ENCODE measurements at regions not wholly inside any gene's neighbourhood (a gene's known extent, or its start where the extent isn't known, plus 50 kb on each side); places are given as distances from the start of the nearest gene placed in this dataset.
"Not testable (repeated sequence)": the region's sequence is repeated elsewhere in the genome, so short reads cannot be mapped to it uniquely, and the experiment has no call there.

DNA sequence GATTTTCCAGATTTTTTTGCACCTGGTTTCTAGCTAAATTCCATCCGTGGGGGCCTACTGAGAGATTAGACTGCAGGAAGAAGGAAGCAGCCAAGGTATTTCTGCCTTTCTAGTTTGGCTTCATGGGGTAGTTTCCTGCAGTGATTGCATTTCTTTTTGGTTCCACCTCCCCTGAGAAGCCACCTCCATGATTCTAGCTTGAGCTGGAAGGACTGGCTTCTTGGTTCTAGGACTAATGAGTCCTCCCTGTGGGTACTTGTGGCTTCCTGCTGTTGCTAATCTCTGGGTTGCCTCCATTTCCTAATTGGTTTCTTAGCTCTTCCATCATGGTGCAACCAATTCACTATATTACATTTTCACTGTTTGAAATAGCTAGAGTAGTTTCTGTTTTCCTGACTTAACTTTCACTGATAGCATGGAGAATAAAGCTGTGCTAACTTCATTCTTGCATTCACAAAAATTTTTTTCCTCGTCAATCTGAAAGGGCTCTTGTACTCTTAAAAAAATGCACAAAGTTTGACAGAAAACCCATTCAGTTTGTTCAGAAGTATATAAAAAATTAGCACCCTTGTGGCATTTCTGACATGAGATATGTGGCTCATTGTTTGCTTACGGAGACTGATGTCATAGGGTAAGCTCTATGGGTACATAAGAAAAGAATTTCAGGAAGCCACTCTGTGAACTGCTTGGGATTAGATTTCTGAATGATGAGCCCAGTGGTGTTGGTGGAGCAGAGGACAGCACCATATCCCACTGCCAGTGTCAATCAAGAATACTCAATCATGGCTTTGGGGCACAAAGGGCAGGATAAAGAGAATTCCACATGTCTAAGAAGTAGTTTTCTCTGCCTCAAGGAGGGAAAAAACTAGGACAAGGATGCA lies 242.8 kb upstream of the RBMS1 start:
- no peak for TF ChIP-seq JUND (IDR thresholded peaks at IDR 0.05; ENCODE audit: low read depth)
- DNase-seq (ENCODE audit: low read depth in 1 of 2, low spot score in 1 of 2) = no peak
- in situ Hi-C loops (cut with HindIII; ENCODE audit: low pct_unique_long_range_greater_than_20kb, low sequenced_read_pairs) = no loop called here

DNA sequence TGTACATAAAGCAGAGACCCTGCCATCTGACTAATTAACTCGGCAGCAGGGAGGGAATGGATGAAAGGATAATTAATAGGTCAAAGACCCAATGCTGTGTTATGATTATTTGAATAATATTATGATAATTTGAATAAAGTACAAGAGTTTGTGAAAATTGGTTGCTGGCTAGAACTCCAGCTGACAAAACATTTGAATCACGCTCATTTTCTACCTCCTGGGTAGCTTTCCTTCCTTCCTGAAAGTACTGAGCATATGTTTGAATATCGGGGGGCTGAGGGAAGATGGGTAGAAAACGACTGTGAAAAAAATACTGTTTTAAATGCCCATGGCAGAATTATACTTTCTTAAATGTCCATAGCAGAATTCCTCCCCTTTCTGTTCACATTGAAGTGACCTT lies 243.6 kb upstream of the RBMS1 start:
- no peak for TF ChIP-seq JUND (IDR thresholded peaks at IDR 0.05; ENCODE audit: low read depth)
- in situ Hi-C loops (cut with HindIII; ENCODE audit: low pct_unique_long_range_greater_than_20kb, low sequenced_read_pairs) = no loop called here
- no peak for DNase-seq (ENCODE audit: low read depth in 1 of 2, low spot score in 1 of 2)

DNA sequence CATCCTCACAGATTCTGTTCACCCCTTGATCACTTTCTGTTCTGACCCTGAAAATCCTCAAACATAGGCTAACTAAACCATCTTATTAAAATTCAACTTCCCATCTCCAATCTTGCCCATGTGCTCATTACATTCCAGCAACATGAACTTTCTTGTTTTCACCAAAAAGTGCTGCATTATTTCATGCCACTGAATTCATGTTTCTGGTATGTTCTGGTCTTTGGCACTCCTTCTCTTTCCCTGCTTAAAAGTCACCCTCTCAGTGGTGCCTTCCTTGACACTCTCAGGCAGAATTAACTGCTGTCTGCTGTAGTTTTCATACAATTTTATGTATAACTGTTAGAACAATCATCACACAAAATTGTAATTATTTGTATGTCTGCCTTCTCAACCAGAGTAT lies 247.7 kb upstream of the RBMS1 start:
- no peak for DNase-seq (ENCODE audit: low read depth in 1 of 2, low spot score in 1 of 2)
- in situ Hi-C loops (cut with HindIII; ENCODE audit: low pct_unique_long_range_greater_than_20kb, low sequenced_read_pairs) = no loop called here
- no peak for TF ChIP-seq JUND (IDR thresholded peaks at IDR 0.05; ENCODE audit: low read depth)

DNA sequence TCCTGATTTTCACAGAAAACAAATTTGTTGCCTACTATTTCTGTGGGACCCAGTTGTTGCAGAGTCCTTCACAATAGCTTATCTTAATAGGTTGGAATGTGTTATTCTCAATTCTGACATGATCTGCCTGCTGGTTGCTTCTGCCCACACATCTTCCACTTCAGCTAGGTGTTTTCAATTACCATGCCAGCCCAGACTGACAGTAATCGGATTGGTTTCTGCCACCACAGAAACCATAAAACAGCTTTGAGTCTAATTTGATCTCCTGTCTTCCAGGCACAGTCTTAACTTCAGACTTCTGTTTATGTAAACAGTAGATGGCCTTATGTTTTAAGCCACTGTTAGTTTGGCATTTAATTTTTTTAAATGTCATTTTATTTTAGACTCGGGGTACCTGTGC lies 248.2 kb upstream of the RBMS1 start:
- TF ChIP-seq JUND (IDR thresholded peaks at IDR 0.05; ENCODE audit: low read depth) = no peak
- in situ Hi-C loops (cut with HindIII; ENCODE audit: low pct_unique_long_range_greater_than_20kb, low sequenced_read_pairs) = no loop called here
- no peak for DNase-seq (ENCODE audit: low read depth in 1 of 2, low spot score in 1 of 2)

DNA sequence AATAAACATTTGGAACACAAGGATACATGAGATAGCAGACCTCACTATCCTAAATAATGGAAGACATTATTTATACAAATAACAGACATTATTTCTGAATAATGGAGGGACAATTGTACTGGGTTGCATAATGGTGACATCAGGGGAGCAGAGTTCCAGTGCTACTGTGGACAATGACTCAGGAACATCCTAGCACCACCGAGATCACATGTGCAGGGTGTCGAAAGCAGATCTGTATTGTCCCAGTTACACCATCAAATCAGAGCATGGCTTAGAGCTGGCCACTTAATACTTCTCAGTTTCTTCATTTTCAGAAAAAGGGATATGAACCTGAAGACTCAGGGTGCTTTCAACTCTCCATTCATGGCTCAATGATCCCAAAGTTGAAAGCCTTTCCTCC lies 249.1 kb upstream of the RBMS1 start:
- no peak for TF ChIP-seq JUND (IDR thresholded peaks at IDR 0.05; ENCODE audit: low read depth)
- no peak for DNase-seq (ENCODE audit: low read depth in 1 of 2, low spot score in 1 of 2)
- in situ Hi-C loops (cut with HindIII; ENCODE audit: low pct_unique_long_range_greater_than_20kb, low sequenced_read_pairs) = no loop called here

DNA sequence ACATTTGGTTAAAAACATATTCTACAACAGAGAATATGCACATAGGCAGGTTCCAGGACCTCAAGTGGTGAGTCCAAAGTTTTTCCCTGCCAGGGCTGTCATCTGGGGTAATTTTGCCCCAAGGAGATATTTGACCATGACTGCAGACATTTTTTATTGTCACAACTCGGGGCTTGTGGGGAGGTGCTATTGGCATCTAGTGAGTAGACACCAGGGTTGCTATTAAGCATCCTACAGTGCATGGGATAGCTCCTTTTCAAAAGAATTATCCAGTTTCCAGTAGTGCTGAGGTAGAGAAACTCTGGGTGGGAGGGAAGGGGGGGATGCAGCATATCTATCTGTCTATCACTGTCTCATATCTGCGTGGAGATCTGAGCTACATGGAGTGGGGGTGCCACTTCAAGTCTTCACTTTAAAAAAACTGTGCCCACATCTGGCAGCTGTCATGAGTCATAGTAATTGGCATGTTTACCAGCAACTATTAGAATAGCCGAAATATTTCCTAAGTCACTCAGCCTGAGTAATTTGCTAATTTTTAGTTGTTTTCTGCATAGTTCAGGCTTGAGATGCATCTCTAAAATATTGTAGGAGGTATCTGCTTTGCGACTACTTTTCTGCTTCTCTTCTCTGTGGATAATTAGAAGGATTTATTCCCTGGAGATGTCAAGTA lies 254.0 kb upstream of the RBMS1 start:
- no peak for TF ChIP-seq JUND (IDR thresholded peaks at IDR 0.05; ENCODE audit: low read depth)
- in situ Hi-C loops (cut with HindIII; ENCODE audit: low pct_unique_long_range_greater_than_20kb, low sequenced_read_pairs) = no loop called here
- no peak for DNase-seq (ENCODE audit: low read depth in 1 of 2, low spot score in 1 of 2)

DNA sequence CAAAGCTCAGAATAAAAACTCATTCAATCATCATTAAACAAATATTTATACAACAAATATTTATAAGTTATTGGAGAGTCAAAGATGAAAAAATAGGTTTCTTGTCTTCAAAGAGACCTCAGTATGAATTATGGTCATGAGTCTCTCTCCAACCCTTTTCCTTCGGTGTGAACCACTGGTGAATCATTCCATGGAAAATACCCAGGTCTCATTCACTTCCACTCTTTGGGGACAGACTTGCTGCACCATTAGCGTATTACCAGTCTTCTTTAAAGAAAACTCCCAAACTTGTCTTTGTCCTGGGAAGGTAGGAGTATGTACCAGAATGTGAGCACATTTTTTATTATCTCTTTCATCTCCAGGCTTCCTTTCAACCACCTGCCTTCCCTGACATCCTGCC lies 257.4 kb upstream of the RBMS1 start:
- no peak for DNase-seq (ENCODE audit: low read depth in 1 of 2, low spot score in 1 of 2)
- TF ChIP-seq JUND (IDR thresholded peaks at IDR 0.05; ENCODE audit: low read depth) = no peak
- in situ Hi-C loops (cut with HindIII; ENCODE audit: low pct_unique_long_range_greater_than_20kb, low sequenced_read_pairs) = no loop called here

DNA sequence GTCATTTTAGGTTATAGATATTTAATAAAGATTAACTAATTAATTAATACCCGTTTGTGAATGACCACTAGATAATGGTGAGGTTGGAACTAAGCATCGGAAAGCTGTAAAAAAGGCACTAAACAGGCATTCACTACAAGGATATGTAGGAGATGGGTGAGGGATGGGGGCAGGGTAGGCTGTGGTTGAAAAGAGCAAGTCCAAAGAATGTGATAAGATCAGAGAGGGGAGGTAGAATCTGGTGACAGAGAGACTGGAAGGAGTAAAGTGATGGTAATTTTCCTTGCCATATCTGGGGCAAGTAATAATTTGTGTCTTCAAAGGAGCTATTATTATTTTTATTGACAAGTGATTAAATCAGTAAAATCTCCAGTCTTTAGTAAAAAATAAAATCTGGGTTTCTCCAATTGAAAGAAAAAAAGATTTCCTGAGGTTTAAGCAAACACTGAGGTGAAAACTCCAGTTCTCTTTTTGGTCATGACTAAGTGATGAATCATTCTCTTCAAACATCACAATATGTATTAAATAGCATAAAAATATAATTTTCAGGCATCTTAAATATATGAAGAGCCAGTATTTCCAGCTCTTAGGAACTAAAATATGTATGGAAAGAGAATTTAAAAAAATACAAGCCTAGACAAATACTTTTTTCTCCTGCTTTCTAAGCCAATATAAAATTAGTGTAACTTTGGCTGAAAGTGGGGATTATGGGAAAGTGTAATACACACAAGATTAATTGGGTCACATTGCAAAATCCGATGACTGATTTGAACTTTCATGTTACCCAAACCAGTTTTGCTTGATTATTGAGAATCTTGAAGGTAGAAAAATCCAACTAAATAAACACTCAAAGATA lies 259.1 kb upstream of the RBMS1 start:
- in situ Hi-C loops (cut with HindIII; ENCODE audit: low pct_unique_long_range_greater_than_20kb, low sequenced_read_pairs) = no loop called here
- DNase-seq (ENCODE audit: low read depth in 1 of 2, low spot score in 1 of 2) = no peak
- TF ChIP-seq JUND (IDR thresholded peaks at IDR 0.05; ENCODE audit: low read depth) = no peak

DNA sequence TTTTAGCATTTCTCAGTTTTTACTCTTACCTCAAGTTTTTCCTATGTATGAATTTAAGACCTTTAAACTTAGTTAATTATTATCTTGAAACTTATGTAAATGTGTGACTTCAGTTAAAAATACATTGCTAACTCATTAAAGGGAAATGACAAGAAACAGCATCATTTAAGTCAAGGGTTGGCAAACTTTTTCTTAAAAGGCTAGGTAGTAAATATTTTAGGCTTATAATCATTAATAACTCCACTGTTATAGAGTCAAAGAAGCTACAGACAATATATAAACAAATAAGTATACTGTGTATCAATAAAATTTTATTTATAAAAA lies 259.7 kb upstream of the RBMS1 start:
- in situ Hi-C loops (cut with HindIII; ENCODE audit: low pct_unique_long_range_greater_than_20kb, low sequenced_read_pairs) = no loop called here
- DNase-seq (ENCODE audit: low read depth in 1 of 2, low spot score in 1 of 2) = no peak
- TF ChIP-seq JUND (IDR thresholded peaks at IDR 0.05; ENCODE audit: low read depth) = no peak

DNA sequence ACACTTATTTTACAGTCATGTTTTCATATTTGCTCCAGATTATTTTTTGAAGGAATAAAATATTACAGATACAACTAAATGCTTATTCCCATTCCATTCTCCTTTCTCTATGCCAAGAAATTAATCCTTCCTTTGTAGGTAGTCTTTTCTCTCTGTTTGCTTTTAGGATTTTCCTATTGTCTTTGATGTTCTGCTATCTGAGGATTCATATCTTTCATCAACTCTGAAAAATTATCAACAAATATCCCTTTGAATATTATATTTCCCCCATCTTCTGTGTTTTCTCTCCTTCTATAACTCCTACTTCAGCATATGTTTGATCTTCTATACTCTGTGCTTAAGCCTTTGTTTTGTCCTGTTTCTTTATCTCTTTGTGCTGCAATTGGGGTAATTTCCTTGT lies 260.4 kb upstream of the RBMS1 start:
- no peak for DNase-seq (ENCODE audit: low read depth in 1 of 2, low spot score in 1 of 2)
- no peak for TF ChIP-seq JUND (IDR thresholded peaks at IDR 0.05; ENCODE audit: low read depth)
- in situ Hi-C loops (cut with HindIII; ENCODE audit: low pct_unique_long_range_greater_than_20kb, low sequenced_read_pairs) = no loop called here

DNA sequence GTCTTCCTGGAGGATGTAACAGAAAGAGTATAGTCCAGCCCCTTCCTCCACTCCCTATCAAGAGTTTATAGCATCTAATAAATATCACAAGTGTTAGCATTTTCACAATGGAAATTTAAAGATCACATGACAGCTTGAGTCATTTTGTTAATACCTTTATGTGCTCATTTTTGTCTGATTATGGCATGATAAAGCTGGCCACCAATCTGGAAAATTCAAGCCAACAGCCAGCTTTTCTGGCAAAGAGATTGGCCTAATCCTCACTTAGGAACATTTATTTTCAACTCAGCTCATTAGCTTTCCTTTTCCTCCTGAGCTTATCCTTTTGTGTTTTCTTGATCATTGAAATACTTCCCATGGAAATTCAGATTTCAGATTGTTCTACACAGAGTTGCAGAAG lies 262.9 kb upstream of the RBMS1 start:
- TF ChIP-seq JUND (IDR thresholded peaks at IDR 0.05; ENCODE audit: low read depth) = no peak
- no peak for DNase-seq (ENCODE audit: low read depth in 1 of 2, low spot score in 1 of 2)
- in situ Hi-C loops (cut with HindIII; ENCODE audit: low pct_unique_long_range_greater_than_20kb, low sequenced_read_pairs) = no loop called here

DNA sequence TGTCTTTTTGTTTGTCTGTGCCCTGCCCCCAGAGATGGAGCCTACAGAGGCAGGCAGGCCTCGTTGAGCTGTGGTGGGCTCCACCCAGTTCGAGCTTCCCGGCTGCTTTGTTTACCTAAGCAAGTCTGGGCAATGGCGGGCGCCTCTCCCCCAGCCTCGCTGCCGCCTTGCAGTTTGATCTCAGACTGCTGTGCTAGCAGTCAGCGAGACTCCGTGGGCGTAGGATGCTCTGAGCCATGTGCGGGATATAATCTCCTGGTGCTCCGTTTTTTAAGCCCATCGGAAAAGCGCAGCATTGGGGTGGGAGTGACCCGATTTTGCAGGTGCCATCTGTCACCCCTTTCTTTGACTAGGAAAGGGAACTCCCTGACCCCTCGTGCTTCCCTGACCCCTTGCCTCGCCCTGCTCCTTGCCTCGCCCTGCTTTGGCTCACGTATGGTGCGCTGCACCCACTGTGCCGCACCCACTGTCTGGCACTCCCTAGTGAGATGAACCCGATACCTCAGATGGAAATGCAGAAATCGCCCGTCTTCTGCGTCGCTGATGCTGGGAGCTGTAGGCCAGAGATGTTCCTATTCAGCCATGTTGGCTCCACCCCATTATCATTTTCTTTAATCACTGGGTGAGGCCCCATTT lies 269.0 kb upstream of the RBMS1 start:
- in situ Hi-C loops (cut with HindIII; ENCODE audit: low pct_unique_long_range_greater_than_20kb, low sequenced_read_pairs) = not testable (repeated sequence)

More for the DNA sequence above, 269.0 kb upstream of the RBMS1 start:
- DNase-seq (ENCODE audit: low read depth in 1 of 2, low spot score in 1 of 2) = not testable (repeated sequence)

Measured in T47D (cell line).